GM19351 (cell line): ENCODE measurements at regions not wholly inside any gene's neighbourhood (a gene's known extent, or its start where the extent isn't known, plus 50 kb on each side); places are given as distances from the start of the nearest gene placed in this dataset.
A peak's percentile ranks its signal among the peaks of the same experiment; 100 is the strongest.
"Not testable (repeated sequence)": the region's sequence is repeated elsewhere in the genome, so short reads cannot be mapped to it uniquely, and the experiment has no call there.

Experiments
- ATAC-seq: cut with Tn5 transposase; IDR thresholded peaks from one replicate; pipeline ENCODE4 v1.9.1; 2021; ENCODE audit warnings: mild to moderate bottlenecking, moderate library complexity; ENCODE audit not compliant: unreplicated experiment

GRCh38 chrX:7640392-7640791 is 202.6 kb upstream of the VCX start:
- no peak for ATAC-seq

GRCh38 chrX:7638078-7638710 is 204.8 kb upstream of the VCX start:
- no peak for ATAC-seq

DNA sequence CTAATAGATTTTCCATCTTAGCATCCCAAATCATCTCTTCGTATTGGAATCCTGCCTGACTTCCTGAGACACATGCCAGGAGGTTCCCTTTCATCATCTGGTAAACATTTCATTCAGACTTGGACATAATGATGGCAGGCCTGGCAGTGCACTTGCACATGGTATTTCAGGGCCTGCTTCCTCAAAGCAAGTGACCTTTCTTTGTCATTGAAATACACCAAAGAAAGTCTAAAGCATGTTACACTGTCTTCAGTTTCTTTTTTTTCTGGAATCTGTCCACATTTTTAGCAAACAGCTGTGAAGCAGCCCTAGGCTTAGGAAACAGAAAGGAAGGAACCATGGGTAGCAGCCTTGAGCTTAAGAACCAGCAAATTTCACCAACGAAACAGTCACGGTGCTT is 205.9 kb upstream of the VCX start:
- ATAC-seq, result no peak

DNA sequence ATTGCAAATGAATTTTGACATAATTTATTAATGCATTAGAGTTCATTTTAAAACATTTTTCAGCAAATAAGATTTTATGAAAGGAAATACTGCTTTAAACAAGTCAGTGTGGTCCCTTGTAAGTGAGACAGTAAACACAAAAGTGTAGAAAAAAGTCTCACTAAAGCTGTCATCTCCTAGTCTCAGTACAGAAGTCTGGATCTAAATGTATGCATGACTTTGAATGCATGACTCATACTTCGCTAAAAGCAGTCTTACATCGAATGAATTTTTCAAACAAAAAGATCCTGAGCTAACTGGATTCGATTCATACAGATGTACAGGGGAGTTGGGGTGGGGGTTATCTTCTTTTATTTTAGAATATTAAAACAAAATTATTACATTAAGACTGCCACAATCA is 207.4 kb upstream of the VCX start:
- ATAC-seq, result no peak

DNA sequence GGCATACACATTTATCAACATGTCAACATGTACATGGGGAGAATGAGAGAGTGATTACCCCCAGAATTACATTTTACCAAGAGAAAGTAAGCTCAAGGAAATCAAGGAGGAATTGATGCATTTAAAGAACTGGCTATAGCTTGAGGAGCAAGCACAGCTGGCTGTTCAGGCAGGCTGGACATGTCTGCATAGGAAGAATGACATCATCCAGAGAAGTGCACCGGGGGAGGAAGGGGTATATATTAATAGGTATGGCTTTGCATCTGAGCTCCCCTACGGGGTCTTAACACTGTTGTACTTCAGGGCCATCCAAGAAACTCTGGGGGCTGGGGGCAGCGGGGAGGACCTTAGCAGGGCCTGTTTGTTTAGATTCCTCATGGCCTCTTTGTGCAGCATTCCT is 222.4 kb upstream of the VCX start:
- no peak for ATAC-seq

DNA sequence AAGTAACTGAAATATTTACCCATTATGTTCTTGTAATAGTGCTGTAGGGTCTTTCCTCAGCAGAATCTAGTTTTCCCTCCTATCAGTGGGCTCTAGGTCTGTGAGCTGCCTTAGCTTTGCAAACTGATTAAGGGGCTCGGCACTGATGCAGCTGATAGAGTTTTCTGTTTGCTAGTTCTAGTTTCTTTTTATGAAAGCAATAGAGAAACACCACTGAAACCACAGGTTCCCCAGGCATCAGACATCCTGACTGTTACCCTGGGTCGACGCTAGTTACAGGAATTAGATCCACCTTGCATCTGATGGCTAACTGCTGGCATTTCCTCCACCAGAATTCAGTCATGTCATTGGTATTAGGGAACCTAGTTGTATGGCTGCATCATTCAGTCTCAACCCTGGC is 225.0 kb upstream of the VCX start:
- no peak for ATAC-seq

- no peak for ATAC-seq
Measured at GRCh38 chrX:7614616-7615015, 228.4 kb upstream of the VCX start.

DNA sequence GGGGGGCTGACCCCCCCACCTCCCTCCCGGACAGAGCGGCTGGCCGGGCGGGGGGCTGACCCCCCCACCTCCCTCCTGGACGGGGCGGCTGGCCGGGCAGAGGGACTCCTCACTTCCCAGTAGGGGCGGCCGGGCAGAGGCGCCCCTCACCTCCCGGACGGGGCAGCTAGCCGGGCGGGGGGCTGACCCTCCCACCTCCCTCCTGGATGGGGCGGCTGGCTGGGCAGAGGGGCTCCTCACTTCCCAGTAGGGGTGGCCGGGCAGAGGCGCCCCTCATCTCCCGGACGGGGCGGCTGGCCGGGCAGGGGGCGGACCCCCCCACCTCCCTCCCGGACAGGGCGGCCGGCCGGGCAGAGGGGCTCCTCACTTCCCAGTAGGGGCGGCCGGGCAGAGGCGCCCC is 234.3 kb upstream of the VCX start:
- not testable (repeated sequence) for ATAC-seq

DNA sequence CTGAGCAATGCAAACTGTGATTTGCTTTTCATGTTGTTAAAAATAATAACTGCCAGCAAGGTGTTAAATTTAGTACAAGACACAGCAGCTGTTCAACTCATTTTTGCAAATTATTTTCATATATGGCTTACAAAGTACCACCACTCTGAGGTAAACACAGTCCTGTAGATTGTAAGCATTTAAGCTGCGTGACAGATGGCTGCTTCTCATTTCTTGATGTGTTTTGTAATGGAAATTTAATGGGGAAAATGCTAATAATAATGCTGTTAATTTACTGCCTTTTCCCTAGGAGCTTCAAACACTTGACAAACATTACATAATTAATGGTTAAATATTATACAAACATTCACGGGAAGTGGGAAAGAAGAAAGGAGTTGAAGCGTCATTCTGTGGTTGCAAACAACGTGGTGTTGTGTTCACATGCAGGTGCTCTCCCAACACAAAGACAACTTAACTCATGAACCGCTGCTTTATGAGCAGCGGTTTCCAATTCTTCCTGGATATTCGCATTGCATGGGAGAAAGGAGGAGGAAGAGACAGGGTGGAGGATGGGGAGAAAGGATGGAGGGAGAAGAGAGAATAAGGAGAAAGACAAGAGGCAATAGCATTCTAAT is 236.8 kb upstream of the VCX start:
- no peak for ATAC-seq

- no peak for ATAC-seq
Measured at GRCh38 chrX:7603387-7603786, 239.6 kb upstream of the VCX start.

- peak; percentile 69 for ATAC-seq
Measured at GRCh38 chrX:7596822-7597221, 246.1 kb upstream of the VCX start.

DNA sequence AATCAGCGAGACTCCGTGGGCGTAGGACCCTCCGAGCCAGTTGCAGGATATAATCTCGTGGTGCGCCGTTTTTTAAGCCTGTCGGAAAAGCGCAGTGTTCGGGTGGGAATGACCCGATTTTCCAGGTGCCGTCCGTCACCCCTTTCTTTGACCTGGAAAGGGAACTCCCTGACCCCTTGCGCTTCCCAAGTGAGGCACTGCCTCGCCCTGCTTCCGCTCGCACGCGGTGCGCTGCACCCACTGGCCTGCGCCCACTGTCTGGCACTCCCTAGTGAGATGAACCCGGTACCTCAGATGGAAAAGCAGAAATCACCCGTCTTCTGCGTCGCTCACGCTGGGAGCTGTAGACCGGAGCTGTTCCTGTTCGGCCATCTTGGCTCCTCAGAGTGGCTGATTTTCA is 249.6 kb upstream of the VCX start:
- ATAC-seq, result not testable (repeated sequence)

DNA sequence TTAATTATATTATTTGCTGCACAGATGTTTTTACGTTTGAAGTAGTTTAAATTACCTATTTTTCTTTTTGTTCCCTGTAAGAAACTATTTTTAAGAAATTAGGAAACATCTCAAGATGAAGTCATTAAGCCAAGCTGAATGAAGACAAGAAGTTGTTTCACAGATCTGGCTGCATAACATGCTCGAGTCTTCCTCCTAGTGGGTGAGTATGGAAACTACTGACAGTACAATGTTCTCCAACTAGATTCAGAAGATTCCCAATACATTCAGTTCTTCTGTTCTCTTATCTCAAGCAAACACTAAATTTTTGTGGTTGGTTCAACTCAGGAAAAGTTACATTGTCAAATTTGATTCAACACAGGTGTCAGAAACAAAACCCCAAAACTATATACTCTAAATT is 256.8 kb upstream of the VCX start:
- ATAC-seq, result peak; percentile 94

DNA sequence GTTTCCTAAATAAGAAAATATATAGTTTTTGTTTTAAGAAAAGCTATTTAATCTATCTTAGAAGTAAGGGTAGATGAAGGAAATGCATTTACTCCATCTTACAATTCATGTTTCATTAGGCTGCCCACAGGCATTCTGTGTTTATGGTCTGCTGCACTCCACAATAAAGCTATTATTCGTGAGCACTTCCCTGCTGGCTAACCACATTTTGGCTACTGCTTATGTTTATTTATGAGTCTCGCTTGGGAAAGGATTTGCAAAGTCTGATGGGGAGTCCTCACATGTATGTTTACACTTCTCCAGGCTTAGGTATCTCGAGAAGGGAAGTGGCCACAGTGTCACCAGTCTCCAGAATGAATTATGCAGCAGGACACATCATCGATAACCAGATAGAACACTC is 260.8 kb upstream of the VCX start:
- no peak for ATAC-seq

GRCh38 chrX:7580127-7580526 is 262.8 kb upstream of the VCX start:
- ATAC-seq, result no peak

DNA sequence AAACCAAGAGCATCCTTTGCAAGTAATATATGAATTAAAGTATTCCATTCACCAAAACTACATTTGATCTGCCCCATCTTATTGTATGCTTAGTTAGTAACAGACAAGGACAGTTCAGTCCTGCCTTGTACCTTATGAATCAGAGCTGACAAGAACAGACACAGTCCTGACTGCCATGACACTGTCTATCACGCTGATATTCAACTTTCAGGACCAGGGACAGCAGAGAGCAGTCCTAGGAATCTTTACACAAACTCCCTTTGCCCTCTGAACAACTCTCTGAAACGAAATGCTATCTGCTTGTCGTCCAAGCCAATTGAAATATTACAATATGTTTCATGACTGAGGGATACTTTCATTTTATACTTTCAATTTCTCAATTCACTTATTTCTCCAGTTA is 268.6 kb upstream of the VCX start:
- no peak for ATAC-seq

GRCh38 chrX:7570432-7571029 is 272.4 kb upstream of the VCX start:
- no peak for ATAC-seq

- no peak for ATAC-seq
Measured at GRCh38 chrX:7568597-7568996, 274.4 kb upstream of the VCX start.

DNA sequence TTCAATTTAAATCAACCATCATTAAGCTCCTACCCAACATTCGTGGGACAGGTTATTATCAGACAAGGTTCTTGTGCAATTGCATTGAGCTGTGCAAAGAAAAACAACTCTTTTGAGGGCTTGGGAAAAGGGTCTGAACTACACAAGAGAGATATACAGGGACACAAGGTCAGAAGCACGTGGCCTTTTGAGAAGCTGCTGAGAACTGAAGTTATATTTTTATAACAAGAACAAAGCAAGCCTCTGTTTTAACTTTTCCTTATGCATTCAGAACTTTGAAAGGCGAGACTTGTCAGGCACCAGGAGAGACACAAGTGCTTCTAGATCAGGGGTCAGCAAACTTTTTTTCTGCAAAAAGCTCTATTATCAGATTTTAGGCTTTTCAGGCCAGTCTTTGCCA is 274.8 kb upstream of the VCX start:
- no peak for ATAC-seq

DNA sequence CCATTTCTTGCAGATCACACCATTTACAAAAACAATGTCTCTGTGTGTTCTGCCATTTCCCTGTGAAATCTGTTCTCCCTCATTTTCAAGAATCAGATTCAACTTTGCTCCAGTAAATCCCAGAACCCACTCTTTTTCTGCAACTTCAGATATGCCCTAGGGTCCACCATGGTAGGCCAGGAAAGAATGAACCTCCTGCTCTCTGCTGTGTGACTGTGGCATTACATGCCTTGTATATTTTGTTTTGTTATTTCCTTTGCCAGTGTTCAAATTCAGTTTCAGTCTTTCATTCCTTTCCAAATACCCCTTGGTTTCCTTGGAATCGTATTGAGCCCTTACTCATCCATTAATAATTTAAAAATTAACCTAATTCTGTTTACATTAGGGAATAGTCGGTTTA is 290.2 kb upstream of the VCX start:
- no peak for ATAC-seq

DNA sequence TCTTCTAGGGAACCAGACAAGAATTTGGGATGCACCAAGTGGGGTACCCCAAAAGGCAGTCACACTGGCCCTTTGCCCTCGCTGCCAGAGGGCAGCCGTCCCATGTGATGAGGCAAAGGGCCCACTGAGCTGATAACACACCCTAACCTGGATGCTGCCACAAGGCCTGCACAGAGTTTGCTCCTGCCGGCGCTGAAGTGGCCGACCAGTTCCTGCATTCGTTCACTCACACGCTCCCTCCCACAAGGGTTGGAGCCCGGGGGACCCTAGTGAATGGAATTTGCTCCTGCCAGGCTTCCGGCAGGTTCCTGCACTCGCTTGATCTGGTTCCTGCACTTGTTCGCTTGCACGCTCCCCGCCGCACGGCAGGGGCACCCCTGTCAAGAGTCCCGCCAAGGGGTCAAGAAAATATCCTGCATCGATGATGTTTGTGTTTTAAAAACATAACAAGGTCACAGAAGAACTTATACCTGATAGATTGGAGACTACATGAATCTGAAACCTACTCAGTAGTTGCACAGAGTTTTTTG is 296.4 kb upstream of the VCX start:
- no peak for ATAC-seq

DNA sequence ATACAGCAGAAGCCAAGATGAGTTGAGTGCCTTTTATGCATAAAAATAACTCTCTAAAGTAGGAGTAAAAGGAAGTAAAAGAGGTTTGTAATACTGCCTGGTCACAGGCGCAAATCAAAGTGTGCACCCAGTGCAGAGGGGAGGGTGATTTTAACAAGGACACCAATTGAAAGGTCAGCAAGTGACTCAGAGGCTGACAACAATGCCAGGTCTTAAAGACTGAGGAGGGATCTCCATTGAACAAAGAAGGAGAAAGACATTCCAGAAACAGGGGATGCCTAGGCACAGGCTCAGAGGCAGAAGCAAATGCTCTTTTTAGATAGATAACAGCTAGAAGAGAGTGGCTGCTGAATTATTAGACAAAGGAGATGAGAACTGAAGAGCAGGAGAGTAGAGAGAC is 297.4 kb upstream of the VCX start:
- no peak for ATAC-seq
